Pancreas (tissue), 10 donors: ENCODE measurements at regions not wholly inside any gene's neighbourhood (a gene's known extent, or its start where the extent isn't known, plus 50 kb on each side); places are given as distances from the start of the nearest gene placed in this dataset.
A peak's percentile ranks its signal among the peaks of the same experiment; 100 is the strongest.

ENCODE experiments used
- ATAC-seq, 4 donors: fragments of 200-7000 bp; cut with Tn5 transposase; one replicate each; pipeline versions ENCODE4 v1.8.0 to v1.9.1; 2020; ENCODE audit warnings: mild to moderate bottlenecking in 4 of 4, moderate library complexity in 4 of 4
- DNase-seq, 6 donors: peaks; one replicate each; pipeline ENCODE4 v3.0.0-alpha.2; 2020
- FAIRE-seq: peaks from 2 replicates; lab custom pipeline; 2012; peaks lifted over from hg19 to GRCh38; lab: Jason Lieb, UNC
- H3K27ac ChIP-seq, 4 donors: fragments of 200-600 bp; sonication (generic); 1 replicate in 3 of 4; 2 replicates in 1 of 4; pipeline versions ENCODE4 v1.5.0 to v1.8.0; 2020
- H3K27me3 ChIP-seq, 4 donors: fragments of 200-600 bp; one replicate each; pipeline ENCODE4 v1.8.0; 2021
- H3K36me3 ChIP-seq, 3 donors: fragments of 200-600 bp; sonication (generic) in 1 of 3; one replicate each; pipeline versions ENCODE4 v1.5.0 to v1.8.0; 2020 to 2021
- H3K4me1 ChIP-seq, 3 donors: fragments of 200-600 bp; one replicate each; pipeline ENCODE4 v1.8.0; 2021
- H3K4me3 ChIP-seq, 4 donors: fragments of 200-600 bp; sonication (generic) in 2 of 4; one replicate each; pipeline versions ENCODE4 v1.5.0 to v1.8.0; 2020 to 2021
- H3K9me3 ChIP-seq, 4 donors: fragments of 200-600 bp; one replicate each; pipeline ENCODE4 v1.8.0; 2021
- WGBS, 2 donors: extraction: QIAGEN DNeasy Blood & Tissue Kit; methylation state at CpG; one replicate each; pipeline ENCODE4 v1.1.7; 2013; 5-methylcytosine and 5-hydroxymethylcytosine counted together
- intact Hi-C, 3 donors: fragments of 100-400 bp; cut with DNase I; formaldehyde crosslinking; loops; one replicate each; pipeline versions ENCODE4 v1.11.1 to v1.14.2; 2022
- TF ChIP-seq, protein P1 (sequence below), 4 donors: fragments of 200-600 bp; sonication (generic) in 3 of 4; IDR thresholded peaks; one replicate each; pipeline versions ENCODE4 v1.5.0 to v1.8.0; 2021; ENCODE audit warnings: antibody characterized with exemption in 4 of 4
- donor health status: healthy with polysubstance abuse.
- donor health status: DM: no; HTN: no; CAD: no; lungs with moderate emphysema.
- donor health status: DM: no; HTN: no; CAD: no.
- donor health status: control.
- donor health status: control.
- donor health status: Bipolar disorder and iron deficiency.
- donor health status: DM: yes; HTN: yes; CAD: no.
- donor health status: DM: no; HTN: no; CAD: no.
- donor health status: DM: no; HTN: no; CAD: no.
- donor health status: DM: yes; HTN: yes; CAD: no.

DNA sequence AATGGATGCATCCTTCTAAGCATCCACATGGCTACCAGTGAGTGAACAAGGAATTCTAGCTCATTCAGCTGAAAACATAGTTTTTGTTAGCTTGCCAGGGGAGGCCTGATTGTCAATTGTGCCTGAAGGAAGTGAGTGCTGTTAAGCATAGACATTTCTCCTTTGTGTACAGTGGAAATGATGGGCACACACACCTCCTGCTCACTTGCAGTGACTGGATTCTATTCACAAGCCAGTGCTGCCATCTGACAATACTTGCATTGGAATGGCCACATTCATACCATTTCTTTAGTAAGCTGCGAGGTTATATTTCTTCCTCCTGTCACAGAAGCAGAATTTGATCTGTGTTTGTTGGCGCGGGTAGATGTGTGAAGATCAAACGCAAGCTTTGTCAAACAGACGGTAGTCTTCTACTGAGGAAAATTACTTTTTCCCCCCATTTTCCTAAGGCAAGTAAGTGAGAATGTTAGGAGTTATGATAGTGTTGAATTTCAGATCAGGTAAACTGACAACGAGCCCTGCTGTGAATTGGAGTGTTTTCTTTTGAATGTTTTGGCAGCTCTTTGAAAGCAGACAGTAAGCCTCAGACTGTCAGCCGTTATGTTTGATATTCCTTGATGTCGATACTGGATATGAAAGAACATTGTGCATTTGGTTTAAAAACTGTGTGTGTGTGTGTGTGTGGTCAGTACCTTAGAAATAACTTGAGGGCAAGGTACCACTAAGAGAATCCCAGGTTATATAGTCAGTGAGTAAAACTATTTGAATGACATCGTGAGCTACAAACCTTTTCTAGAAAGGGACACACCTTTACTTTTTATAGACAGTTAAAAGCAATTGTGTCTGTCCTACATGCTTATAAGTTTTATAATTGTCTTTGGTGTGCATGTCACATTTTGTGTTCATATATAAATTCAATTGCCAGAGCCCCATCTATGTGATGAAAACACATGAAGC is 84.2 kb upstream of the BMP2 start:
- DNase-seq = no peak
- no peak for ATAC-seq
- WGBS, 2 donors = 83 to 84% methylated on average over 9 of the region's 9 CpGs

DNA sequence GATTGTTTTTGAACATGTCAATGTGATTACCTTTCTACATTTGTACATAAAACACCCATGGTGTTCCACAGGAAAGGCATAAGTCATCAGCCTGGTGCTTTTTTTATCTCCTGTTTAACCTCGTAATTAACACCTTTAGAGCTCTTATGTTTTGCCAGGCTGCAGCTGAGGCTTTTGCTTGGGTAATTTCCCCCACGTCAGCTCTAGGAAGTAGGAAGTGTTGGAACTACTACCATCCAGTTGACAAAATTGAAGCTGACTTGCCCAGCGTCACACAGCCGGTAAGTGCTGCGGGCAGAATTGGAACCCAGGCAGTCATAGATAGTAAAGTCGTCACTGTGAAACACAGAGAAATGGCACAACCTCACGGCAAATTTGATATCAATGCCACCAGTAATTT is 86.6 kb upstream of the BMP2 start:
- no peak overlapping the region for H3K27ac ChIP-seq
- TF ChIP-seq, protein P1, sequence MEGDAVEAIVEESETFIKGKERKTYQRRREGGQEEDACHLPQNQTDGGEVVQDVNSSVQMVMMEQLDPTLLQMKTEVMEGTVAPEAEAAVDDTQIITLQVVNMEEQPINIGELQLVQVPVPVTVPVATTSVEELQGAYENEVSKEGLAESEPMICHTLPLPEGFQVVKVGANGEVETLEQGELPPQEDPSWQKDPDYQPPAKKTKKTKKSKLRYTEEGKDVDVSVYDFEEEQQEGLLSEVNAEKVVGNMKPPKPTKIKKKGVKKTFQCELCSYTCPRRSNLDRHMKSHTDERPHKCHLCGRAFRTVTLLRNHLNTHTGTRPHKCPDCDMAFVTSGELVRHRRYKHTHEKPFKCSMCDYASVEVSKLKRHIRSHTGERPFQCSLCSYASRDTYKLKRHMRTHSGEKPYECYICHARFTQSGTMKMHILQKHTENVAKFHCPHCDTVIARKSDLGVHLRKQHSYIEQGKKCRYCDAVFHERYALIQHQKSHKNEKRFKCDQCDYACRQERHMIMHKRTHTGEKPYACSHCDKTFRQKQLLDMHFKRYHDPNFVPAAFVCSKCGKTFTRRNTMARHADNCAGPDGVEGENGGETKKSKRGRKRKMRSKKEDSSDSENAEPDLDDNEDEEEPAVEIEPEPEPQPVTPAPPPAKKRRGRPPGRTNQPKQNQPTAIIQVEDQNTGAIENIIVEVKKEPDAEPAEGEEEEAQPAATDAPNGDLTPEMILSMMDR (IDR thresholded peaks at IDR 0.05) = no peak
- no peaks in the 10 kb centered on the region for H3K9me3 ChIP-seq
- no peak overlapping the region for H3K4me3 ChIP-seq
- DNase-seq (no peak), FAIRE-seq (no peak), ATAC-seq (peak in 2 of 4 donors; percentile 56 to 74)
- no peaks in the 10 kb centered on the region for H3K36me3 ChIP-seq
- 85 to 86% methylated on average over 7 of the region's 7 CpGs for WGBS, 2 donors
- H3K27me3 ChIP-seq = peaks cover 0 to 4% (median 0%) of the 10 kb centered on the region in 4 donors
- no peaks in the 10 kb centered on the region for H3K4me1 ChIP-seq
- intact Hi-C loops = no loop called here

More for the DNA sequence above, 84.2 kb upstream of the BMP2 start:
- TF ChIP-seq, protein P1 (IDR thresholded peaks at IDR 0.05) = no peak
- Histone ChIP-seq H3K4me1 (no peaks in the 10 kb centered on the region), H3K27ac (no peak overlapping the region), H3K27me3 (no peaks in the 10 kb centered on the region), H3K9me3 (no peaks in the 10 kb centered on the region), H3K4me3 (no peak overlapping the region), H3K36me3 (no peaks in the 10 kb centered on the region)
- FAIRE-seq = no peak
- intact Hi-C loops = no loop called here

DNA sequence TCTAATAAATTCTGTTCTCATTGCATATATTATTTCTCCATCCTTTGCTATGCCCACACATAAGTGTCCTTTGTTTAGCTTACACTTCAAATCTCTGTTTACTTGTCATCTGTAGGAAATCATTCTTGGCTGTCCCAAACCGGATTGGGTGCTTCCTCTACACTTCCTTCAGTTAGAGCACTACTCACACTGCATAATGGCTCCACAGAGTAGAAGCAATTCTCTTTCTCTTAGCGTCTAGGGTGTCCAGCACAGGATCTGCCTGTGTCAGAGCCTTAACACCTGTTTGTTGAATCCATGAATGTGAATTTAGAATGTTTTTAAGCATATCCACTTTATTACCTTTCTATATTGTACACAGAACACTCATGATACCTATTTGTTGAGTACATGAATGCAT is 87.0 kb upstream of the BMP2 start:
- Histone ChIP-seq H3K27ac (no peak overlapping the region), H3K4me3 (no peak overlapping the region), H3K27me3 (peaks cover 0 to 4% (median 0%) of the 10 kb centered on the region in 4 donors), H3K9me3 (no peaks in the 10 kb centered on the region), H3K36me3 (no peaks in the 10 kb centered on the region), H3K4me1 (no peaks in the 10 kb centered on the region)
- no peak for FAIRE-seq
- intact Hi-C loops = no loop called here
- ATAC-seq = peak in 1 of 4 donors; percentile 69
- TF ChIP-seq, protein P1 (IDR thresholded peaks at IDR 0.05) = no peak
- DNase-seq = no peak
- WGBS, 2 donors = 49 to 56% methylated on average over 2 of the region's 2 CpGs

DNA sequence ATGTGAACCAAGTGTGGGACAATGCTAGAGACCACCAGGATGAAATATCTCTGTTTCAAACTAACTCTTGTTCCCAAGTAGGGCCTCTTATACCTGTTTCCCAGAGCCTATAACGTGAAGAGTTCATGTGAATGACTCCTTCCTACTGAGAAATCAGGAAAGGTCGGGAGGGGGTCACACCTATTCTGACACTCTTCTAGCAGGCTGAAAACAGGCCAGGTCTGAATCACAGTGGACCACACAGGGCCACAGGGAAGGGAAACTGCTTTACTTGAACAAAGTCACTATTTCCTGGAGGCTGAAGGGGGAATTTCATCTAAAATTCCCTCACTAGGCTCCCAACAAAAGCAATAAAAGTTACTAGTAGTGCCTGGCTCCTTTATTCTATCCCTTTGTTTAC is 88.4 kb upstream of the BMP2 start:
- intact Hi-C loops = no loop called here
- Histone ChIP-seq H3K36me3 (no peaks in the 10 kb centered on the region), H3K27me3 (peaks cover 0 to 4% (median 0%) of the 10 kb centered on the region in 4 donors), H3K27ac (peak overlapping the region in 2 of 4 donors; percentile 7 to 46), H3K4me3 (no peak overlapping the region), H3K9me3 (no peaks in the 10 kb centered on the region), H3K4me1 (no peaks in the 10 kb centered on the region)
- DNase-seq (no peak), FAIRE-seq (no peak), ATAC-seq (peak in 2 of 4 donors; percentile 68 to 70)
- TF ChIP-seq, protein P1 (IDR thresholded peaks at IDR 0.05) = peak in 1 of 4 donors; percentile 10
- 80 to 83% methylated on average over 2 of the region's 2 CpGs for WGBS, 2 donors

DNA sequence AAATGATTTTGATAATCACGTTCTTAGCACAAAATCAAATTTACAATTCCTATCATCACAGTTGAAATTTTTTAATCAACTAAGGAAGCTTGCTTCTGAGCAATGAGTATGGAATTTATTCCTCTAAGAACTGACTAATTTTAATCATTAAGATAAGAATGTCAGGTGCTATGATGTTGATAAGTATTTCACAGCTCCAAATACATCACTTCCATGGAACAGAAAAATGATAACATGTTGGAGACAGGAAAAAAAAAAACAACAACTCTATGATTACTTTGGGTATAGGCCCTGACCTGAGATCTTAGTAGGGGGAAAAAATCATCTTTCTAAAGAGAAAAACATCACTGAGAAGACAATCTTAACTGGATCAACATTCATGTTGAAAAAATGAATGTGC is 89.4 kb upstream of the BMP2 start:
- intact Hi-C loops = no loop called here

More for the DNA sequence above, 89.4 kb upstream of the BMP2 start:
- DNase-seq = no peak
- Histone ChIP-seq H3K27me3 (peaks cover 0 to 4% (median 0%) of the 10 kb centered on the region in 4 donors), H3K27ac (no peak overlapping the region), H3K4me1 (no peaks in the 10 kb centered on the region), H3K9me3 (no peaks in the 10 kb centered on the region), H3K4me3 (no peak overlapping the region), H3K36me3 (no peaks in the 10 kb centered on the region)
- FAIRE-seq = no peak
- TF ChIP-seq, protein P1 (IDR thresholded peaks at IDR 0.05) = no peak
- 62 to 76% methylated on average over 1 of the region's 1 CpG for whole genome bisulfite sequencing, 2 donors
- no peak for ATAC-seq
